ENCODE measurements at regions not wholly inside any gene's neighbourhood (a gene's known extent, or its start where the extent isn't known, plus 50 kb on each side); places are given as distances from the start of the nearest gene placed in this dataset.
A peak's percentile ranks its signal among the peaks of the same experiment; 100 is the strongest.

DNA sequence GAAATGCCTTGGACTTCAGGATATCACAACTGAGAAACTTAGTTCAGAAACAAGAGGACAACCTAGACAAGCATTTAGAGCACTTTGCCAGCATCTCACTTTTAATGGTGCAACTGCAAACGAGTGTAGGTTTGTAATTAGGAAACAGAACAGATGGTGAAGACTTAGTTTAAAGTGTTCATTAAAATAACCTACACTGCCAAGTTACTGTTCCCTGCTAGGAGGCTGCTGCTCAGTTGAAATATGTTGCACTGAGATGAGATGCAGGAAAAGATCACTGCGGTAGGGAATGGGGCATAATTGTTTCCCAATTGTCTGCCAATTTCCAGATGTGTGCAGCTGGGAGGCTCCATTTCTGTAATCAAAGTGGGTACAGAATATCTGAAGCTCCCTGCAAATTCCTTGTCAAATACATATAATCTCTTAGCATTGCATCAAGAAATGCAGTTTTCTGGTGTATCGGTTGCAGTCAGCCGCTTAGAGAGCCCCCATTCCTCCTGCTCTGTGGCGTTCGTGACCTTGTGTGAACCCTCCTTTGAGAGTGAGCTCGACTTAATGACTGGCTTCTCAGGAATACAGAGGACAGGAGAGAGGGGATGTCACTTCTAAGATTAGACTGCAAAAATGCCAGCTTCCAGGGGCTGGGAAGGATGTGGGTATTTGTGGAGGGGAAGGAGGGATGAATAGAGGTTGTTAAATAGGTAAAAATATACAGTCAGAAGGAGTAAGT, 448.9 kb downstream of the MED10 start:
- no peak for DNase-seq

DNA sequence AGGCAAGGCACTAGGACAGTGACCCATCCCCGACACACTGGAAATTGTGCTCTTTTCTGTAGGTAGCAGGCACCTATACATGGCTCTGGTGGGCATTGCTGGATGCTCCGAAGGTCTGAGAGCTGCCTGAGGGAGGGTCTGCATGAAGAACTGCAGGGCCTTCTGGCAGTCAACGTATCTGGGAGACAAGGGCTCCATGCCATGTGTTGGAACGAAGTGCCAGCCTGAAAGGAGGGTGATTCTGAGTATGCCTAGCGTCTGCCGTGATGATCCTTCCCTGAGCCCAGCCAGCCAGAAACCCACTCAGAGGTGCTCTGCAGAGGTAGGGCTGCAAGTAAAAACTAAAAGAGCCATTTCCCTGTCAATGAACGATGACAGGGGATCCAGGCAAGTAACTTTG, 453.2 kb downstream of the MED10 start:
- no peak for DNase-seq

DNA sequence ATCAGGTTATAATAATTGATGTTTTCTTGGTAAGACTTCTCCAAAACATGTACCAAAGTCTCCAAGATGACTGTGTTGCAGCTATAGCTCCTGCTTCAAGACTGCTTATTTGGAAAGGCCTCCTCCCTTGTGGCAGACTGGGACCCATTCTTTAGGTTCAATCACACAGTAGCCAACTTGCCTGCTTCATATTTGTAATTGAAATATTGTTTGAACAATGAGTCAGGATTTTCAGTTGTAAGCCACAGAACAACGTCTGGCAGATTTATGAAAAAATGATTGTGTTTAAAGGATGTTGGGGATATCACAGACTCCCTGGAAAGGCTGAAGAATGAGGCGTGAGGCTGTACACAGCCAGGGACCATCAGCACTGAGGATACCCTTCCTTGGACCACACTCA, 458.9 kb downstream of the MED10 start:
- no peak for DNase-seq

DNA sequence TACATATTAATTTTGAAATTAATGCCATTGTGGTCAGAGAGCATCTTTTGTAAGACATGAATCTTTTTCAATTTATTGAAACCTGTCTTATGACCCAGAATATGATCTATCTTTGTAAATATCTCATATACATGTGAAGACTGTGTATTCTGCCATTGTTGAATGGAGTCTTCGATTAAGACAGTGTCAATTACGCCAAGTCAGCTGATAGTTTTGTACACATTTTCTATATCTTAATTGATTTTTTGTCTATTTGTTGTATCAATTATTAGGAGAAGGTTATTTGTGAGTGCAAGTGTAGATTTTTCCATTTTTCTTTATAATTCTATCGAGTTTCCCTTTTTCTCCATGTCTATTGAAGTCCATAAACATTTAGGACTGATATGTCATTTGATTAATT, 471.6 kb downstream of the MED10 start:
- no peak for DNase-seq

DNA sequence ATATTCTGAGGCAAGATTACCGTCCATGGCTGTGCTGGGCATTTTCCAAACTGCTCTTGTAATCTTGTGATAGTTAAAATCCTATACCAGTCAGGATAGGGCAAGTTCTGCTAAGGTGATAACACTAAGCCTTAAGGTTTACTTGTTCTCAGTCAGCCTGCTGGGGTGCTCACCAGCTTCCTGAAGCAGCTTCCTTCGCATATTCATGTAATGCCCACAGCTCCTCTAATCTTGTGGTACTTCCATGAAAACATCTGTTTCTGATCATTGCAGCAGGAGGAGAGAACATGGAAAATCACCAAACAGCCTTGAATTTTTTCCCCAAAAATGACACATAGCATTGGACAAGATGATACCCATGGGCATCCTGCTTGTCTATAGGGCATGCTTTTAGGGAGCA, 473.2 kb downstream of the MED10 start:
- DNase-seq: no peak

DNA sequence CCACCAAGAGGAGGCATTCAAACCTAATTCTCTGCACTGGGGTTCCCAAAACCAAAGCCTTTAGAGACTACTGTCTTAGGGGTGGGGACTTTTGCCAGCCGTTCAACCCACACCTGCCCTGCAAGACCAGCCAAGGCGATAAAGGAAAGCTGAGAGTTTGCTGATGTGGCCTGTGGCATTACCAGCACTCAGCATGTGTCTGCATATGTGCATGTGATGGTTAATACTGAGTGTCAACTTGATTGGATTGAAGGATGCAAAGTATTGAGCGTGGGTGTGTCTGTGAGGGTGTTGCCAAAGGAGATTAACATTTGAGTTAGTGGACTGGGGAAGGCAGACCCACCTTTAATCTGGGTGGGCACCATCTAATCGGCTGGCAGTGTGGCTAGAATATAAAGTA, 474.2 kb downstream of the MED10 start:
- DNase-seq: no peak

DNA sequence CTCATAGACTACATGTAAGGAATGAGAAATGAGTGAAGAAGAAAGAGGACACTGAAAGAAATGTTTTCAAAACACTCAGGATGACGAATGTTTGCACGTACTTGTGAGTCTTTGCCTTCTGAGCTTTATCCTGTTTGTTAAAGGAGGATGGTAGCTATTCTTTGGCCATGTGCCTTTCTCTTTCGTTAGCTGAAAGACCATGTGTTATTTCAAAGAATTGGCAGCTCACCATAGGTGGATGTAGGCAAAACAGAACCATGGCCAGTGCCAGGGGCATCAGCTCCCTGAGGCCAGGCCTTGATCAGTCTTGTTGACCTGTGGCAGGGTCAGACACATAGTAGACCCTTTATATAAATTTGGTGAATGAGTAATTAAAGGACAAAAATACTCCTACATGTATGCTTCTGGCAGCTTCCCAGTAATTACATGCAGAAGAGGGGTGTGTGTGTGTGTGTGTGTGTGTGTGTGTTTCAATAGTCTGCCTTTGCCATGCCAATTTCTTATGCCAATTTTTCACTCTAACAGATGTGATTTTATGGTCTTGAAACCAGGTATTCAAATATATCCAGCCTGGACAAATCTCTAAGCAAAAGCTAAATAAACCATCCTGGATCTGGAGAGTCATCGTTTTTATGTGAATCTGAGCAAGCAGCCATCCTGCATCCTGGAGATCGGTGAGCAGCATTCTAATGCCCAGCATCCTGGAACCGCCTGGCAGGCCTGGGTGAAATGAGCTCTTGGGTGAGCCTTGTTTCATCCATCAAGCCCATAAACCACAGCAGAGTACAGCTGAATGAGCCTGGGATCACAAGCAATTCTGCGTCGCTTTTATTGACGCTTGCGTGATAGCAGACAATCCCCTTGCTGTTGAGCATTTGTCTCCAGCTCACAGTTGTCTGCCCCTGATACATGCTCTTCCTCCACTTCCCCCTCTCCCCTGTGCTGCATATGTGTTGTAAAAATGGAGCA, 475.4 kb downstream of the MED10 start:
- DNase-seq: no peak

DNA sequence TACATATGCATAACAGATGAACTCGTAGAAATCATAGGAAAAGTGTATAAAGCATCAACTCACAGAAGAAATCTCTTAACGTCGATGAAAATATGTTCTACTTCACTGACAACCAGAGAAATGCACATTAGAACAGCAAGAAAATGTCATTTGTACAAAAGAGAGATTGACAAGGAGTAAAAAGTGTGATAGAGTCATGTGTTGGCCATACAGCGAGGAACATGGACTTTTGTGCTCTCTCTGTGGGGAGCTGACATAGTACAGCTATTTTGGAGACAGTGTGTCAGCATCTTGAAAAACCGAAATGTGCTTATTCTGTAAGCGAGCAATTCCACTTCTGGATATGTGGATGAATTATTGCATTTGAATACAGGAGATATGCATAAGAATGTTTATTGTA, 477.9 kb downstream of the ICE1 start:
- no peak for DNase-seq

DNA sequence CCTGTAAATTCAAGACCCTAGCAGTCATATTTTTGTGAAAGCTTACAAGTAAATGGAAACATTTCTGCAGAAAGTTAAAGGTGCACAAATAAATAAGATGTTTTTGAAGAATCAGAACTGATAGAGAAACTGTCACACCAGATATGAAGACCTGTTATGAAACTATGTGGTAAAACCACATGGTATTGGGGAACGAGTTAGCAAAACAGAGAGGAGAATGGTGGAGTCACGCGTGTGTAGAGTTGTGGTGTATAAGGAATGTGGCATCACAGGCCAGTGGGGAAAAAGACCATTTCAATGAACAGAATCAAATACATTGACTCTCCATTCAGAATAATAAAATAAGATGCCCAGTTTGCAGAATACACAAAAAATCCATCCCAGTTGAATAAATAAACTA, 477.2 kb downstream of the ICE1 start:
- no peak for DNase-seq

DNA sequence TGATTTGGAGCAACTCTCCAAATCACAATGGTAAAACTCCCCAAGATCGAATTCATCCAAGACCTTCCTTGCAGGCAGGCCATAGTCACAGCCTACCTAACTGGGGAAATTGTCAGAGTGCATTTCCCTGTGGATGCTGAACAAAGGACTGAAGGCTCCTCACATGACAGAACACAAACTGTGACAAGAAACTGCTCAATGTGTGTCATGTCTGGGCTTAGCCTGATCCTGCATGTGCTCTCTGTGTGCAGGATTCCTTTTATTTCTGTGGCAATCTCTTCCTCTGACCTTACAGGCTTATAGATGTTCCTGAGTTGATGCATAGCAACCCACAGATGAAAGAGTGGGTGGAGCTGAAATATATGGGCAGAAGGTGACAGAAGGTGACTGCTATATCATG, 465.8 kb downstream of the ICE1 start:
- DNase-seq: no peak

DNA sequence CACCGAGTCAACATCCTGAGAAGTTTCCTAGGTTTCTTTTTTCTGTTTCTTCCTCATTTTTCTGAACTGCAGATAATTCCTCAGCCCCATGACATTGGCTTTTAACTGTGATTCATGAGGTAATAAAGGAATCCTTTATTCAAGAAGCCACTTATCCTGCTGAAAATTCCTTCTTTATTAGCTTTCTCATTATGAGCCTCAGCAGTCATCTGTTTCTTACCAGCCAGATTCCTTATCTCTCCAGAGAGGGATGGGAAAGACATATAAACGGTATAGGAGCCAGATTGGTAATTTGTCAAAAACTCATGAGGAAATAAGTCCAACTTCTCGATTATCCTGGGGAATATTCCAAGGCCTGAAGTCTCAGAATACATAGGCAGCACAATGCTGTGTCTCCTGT, 465.4 kb downstream of the ICE1 start:
- no peak for DNase-seq

DNA sequence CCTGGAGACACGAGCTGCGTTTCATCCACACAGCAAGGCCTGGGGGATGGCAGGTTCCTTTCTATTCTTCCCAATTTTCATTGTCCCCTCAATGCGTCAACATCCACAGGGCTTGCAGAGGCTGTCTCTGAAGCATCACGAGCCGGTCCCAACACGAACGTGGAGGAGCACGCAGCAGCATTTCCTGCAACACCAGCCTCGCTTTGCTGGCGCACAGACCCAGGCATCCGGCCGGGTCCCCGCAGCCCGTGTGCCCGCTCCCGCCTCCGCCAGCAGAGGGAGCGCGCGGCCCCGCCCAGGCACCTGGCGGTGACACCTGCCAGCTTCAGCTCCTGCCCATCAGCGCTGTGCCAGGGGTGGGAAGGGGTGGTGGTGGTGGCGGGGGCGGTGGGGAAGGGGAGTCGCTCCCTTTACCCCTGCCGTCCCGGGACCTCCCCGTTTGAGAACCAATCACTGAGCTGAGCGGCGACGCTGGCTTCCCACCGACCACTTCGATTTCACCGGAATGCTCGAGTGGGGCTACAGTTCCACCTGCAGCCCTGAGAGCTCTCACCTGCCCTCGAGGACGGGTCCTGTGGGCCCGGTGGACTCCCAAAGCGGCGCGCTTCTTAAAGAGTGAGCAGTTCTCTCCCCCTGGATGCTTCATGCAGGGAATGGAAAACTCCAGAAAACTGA, 464.5 kb downstream of the ICE1 start:
- DNase-seq: peak; percentile 65

DNA sequence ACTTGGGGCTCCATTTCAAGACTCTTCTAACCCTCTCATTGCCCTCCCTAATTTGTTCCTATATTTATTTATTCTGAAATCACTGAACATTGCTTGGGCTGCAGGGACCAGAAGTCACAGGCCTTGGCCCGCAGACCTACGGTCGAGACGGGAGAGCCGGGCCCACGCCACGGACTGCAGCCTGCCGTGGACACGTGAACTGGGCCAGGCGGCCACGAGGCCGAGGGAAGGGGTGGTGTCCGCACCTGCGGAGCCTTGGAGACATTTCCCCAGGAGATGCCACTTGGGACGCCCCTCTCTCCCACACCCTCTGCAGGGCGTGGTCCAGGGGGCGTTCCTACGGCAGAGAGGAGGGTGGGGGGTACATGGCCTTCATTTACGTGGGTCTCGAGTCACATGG, 463.9 kb downstream of the ICE1 start:
- DNase-seq: no peak

DNA sequence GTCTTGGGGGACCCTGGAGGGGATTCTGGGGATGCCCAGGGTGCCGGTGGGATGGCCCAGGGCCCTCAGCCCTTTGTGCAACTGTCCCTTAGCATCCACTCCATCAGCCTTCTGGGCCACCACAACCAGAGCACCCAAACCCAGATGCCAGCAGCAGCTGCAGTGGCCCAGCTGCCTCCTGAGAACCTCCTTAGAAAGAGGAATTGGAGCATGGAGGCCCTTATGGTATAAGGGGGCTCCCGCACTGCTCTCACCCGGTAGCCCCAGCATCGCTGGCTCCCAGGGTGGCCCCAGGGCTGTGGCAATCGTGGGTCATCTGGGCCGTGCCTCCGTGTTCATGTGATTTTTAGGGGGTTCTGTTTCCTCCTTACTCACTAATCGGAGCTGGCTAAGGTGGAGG, 463.3 kb downstream of the ICE1 start:
- DNase-seq: no peak

DNA sequence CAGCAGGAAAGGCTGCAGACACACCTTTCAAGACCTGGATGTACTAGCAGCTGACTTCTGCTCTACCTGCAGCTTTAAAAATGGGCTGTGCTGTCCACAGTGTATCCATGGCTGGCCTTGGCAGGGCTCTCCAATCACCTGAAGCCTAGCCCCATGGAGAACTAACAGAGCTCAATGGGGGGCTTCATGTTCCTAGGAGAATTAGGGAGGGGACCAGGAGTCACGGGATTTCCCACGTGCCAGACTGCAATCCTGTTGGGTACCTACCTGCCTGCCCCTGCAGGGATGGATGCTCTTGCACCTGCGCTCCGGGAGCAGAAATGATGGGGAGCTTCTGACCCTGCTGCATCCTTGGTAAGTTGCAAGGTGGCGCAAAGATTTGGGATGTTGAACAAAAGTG, 462.1 kb downstream of the ICE1 start:
- no peak for DNase-seq

DNA sequence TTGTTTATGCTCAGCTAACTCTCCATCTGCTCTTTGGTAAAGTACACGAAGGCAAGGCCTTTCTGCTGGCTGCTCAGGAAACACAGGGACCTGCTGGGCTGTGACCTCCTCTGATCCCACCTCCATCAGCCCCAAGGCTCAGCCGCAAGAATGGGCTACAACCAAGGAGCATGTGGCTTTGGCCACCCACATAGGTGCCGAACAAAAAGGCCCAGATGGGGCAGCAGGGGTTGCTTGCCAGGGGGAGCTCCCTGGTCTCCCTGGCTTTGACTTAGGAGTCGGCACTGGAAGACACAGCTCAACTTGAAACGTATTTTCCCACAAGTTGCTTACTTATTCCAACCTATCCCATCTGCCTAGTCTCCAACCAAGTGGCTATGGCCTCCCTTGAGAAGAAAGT, 461.1 kb downstream of the ICE1 start:
- no peak for DNase-seq

DNA sequence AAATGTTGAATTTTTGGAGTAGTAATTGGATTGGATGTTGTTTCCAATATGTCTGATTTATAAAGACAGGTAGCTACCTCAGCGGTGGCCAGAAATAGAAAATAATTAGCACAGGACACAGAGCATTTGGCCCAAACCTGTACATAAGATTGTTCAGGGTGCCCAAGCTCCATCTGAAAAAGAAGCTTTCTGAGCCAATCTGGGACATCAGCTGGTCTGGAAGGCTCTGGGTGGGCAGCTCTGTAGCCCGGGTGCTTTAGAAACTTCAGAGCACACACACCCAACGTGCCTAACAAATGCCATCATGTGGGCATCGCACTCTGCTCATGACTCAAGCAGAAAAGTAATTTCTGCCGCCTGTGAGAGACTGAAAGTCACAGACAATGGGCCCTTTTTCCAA, 460.7 kb downstream of the ICE1 start:
- no peak for DNase-seq

DNA sequence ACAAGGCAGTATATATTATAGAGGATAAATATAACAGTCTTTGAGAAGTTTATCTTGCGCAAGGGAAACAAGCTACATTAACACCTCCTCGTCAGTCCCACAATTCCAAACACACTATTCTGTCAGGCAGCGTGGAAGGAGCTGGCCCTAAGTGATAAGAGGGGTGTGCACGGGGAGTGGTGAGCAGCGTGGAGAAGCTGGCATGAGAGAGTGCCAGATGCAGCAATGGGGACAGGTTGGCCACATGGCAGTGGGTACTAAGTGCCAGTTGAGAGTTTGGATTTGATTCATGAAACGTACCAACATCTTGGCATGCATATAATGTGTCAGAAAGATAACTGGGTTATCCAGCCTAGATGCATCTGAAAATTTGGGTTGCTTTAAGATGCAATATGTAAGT, 460.2 kb downstream of the ICE1 start:
- no peak for DNase-seq

DNA sequence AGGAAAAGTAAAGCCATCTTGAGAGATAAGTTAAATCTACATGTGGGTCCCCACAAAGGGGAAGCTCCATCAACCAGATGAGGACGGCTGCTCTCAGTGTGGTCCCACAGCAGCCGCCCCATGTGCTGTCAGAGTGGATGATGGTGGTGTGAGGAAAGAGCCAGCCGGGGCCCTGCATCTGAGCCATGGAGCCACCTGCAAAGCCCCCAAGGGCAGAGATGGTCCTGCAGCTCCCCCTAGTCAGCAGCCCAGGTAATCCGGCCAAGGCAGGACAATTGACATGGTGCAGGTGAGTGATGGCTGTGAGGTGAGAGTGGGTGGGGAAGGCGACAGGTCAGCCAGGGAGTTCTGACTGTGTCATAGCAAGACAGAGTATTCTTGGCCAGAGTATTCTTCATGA, 458.8 kb downstream of the ICE1 start:
- DNase-seq: no peak

DNA sequence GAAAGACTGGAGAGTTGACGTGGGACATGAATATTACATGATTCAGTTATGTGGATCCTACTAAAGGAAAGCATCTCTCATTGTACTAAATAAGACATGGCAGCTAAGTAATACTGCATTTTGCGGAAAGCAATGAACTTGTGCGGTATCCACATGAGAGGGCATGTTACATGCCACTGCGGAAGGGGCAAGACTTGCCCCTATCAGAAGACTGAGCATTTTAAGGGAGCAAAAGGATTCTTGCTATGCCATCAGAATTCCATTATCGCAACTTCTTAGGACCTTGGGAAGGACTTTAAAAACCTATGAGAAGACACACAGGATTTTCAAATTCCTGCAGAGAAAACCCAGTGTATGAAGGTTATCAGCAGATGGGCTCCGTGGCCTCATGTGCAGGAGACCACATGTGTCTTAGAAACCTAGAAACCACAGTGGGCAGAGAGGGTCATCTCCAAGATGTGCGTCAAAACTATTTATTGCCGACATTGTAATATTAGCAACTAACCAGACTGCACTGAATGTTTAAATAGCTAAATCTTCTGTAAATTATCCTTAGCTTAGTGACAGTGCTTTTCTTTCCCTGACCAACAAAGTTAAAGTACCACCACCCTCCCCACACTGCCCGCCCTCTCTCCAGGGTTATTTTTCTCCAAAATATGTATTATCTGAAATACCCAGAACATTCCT, 457.7 kb downstream of the ICE1 start:
- no peak for DNase-seq

DNA sequence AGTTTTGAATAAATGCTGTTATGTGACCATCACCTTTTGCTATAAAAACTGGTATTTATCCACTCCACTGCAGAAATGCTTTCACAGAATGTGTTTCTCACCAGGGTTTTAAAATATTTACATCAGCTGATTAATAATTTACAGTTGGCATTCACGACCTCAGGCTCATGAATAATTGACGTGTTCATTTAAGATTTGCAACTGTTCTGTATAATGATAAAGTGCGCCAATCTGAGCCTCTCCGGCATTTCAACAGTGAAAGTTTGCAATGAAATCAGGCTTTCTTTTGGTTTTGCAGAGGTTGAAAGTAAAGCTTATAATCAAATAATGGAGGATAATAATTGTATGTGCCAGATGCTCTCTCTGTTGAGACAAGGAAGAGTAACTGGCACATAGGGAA, 434.9 kb downstream of the ICE1 start:
- DNase-seq: no peak

DNA sequence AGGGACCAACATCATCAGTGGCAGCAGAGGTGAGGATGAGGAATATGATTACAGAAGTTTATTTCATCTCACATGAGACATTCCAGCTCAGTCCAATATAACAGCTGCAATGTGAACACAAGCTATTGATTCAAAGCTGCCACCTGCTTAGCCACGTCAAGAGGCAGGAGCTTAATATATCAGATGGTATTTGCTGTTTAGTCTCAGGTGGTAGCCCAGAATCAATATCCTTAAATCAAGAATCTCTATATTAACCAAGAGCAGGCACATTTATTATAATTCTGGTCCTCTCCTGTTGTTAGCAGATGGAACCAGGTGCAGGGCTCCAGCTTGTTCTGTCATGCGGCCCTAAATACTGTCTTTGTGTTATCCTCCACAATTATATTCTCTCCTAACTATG, 431.6 kb downstream of the ICE1 start:
- DNase-seq: no peak

DNA sequence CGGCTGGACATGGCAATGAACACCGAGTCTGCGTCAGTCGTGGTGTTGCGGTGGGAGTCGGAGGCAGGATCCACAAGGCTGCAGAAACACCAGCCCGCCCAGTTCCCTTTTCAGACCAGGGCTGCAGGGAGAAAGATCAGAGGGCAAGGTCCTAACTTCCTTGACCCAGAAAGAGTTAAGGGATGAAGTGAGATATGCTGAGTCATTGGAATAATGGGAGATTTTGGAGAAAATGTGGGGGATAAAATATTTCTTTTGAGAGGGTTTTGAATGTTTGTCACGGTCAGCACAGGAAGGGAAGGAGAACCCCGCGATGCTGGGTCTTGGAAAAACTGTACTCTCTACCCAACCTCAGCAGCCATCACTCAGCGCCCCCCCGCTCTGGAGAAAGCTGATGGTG, 416.0 kb downstream of the ICE1 start:
- DNase-seq: no peak

All from activated CD4-positive, alpha-beta T cell treated with anti-CD3 and anti-CD28 coated beads for 48 hours (primary cell).